WTC11 (cell line): ENCODE measurements at regions not wholly inside any gene's neighbourhood (a gene's known extent, or its start where the extent isn't known, plus 50 kb on each side); places are given as distances from the start of the nearest gene placed in this dataset.

Source experiments
- ATF2 ChIP-seq: sonication (generic); formaldehyde crosslinking; IDR thresholded peaks from 2 replicates; pipeline ENCODE4 v1.8.1; 2022; ENCODE audit warnings: low read depth, missing genetic modification reagents, borderline replicate concordance
- CDX4 ChIP-seq: fragments of 250-450 bp; sonication (Bioruptor Pico); IDR thresholded peaks from 2 replicates; pipeline ENCODE4 v1.9.0; 2021; ENCODE audit warnings: moderate library complexity, mild to moderate bottlenecking, inconsistent platforms, borderline replicate concordance
- CREB1 ChIP-seq: sonication (generic); formaldehyde crosslinking; IDR thresholded peaks from 2 replicates; pipeline ENCODE4 v1.8.0; 2023; ENCODE audit warnings: mild to moderate bottlenecking, missing genetic modification reagents
- EMX1 ChIP-seq: fragments of 250-450 bp; sonication (Bioruptor Pico); IDR thresholded peaks from 2 replicates; pipeline ENCODE4 v1.8.0; 2021; ENCODE audit warnings: mild to moderate bottlenecking
- ESRRA ChIP-seq: sonication (generic); formaldehyde crosslinking; IDR thresholded peaks from 2 replicates; pipeline ENCODE4 v1.8.1; 2022; ENCODE audit warnings: mild to moderate bottlenecking, missing genetic modification reagents, borderline replicate concordance
- FOXP4 ChIP-seq: sonication (generic); formaldehyde crosslinking; IDR thresholded peaks from 2 replicates; pipeline ENCODE4 v1.8.0; 2022; ENCODE audit warnings: mild to moderate bottlenecking, missing genetic modification reagents
- GRHL2 ChIP-seq: fragments of 250-450 bp; sonication (Bioruptor Pico); IDR thresholded peaks from 2 replicates; pipeline ENCODE4 v1.8.0; 2022; ENCODE audit warnings: mild to moderate bottlenecking, moderate library complexity; ENCODE audit not compliant: insufficient replicate concordance, severe bottlenecking
- HMGA2 ChIP-seq: fragments of 250-450 bp; sonication (Bioruptor Pico); IDR thresholded peaks from 2 replicates; pipeline ENCODE4 v1.4.0; 2021; ENCODE audit warnings: mild to moderate bottlenecking, moderate library complexity
- HMGXB4 ChIP-seq: sonication (generic); formaldehyde crosslinking; IDR thresholded peaks from 2 replicates; pipeline ENCODE4 v1.8.1; 2023; ENCODE audit warnings: mild to moderate bottlenecking, moderate library complexity, missing genetic modification reagents
- JAZF1 ChIP-seq: fragments of 250-450 bp; sonication (Bioruptor Pico); IDR thresholded peaks from 2 replicates; pipeline ENCODE4 v1.9.0; 2021; ENCODE audit warnings: moderate library complexity, mild to moderate bottlenecking, inconsistent platforms
- JUN ChIP-seq: sonication (generic); formaldehyde crosslinking; IDR thresholded peaks from 2 replicates; pipeline ENCODE4 v1.8.0; 2023; ENCODE audit warnings: mild to moderate bottlenecking, missing genetic modification reagents
- NR3C1 ChIP-seq: sonication (generic); formaldehyde crosslinking; conservative IDR thresholded peaks from 2 replicates; pipeline ENCODE4 v1.8.1; 2023; ENCODE audit warnings: low read depth, mild to moderate bottlenecking, missing genetic modification reagents
- PREB ChIP-seq: sonication (generic); formaldehyde crosslinking; IDR thresholded peaks from 2 replicates; pipeline ENCODE4 v1.8.1; 2022; ENCODE audit warnings: mild to moderate bottlenecking, missing genetic modification reagents, moderate library complexity, borderline replicate concordance
- SP1 ChIP-seq: sonication (generic); formaldehyde crosslinking; conservative IDR thresholded peaks from 2 replicates; pipeline ENCODE4 v1.8.1; 2022; ENCODE audit warnings: missing genetic modification reagents
- TEAD4 ChIP-seq: sonication (generic); formaldehyde crosslinking; IDR thresholded peaks from 2 replicates; pipeline ENCODE4 v1.8.0; 2022; ENCODE audit warnings: mild to moderate bottlenecking, missing genetic modification reagents
- TP53 ChIP-seq: sonication (generic); formaldehyde crosslinking; IDR thresholded peaks from 2 replicates; pipeline ENCODE4 v1.8.1; 2023; ENCODE audit warnings: mild to moderate bottlenecking, missing genetic modification reagents
- ZMAT4 ChIP-seq: fragments of 250-450 bp; sonication (Bioruptor Pico); IDR thresholded peaks from 2 replicates; pipeline ENCODE4 v1.9.0; 2021; ENCODE audit warnings: mild to moderate bottlenecking
- ZNF232 ChIP-seq: sonication (generic); formaldehyde crosslinking; IDR thresholded peaks from 2 replicates; pipeline ENCODE4 v1.8.0; 2022; ENCODE audit warnings: mild to moderate bottlenecking, missing genetic modification reagents
- ZNF263 ChIP-seq: sonication (generic); formaldehyde crosslinking; IDR thresholded peaks from 2 replicates; pipeline ENCODE4 v1.8.1; 2022; ENCODE audit warnings: low read depth, mild to moderate bottlenecking, moderate library complexity, missing genetic modification reagents
- ZNF416 ChIP-seq: fragments of 250-450 bp; sonication (Bioruptor Pico); IDR thresholded peaks from 2 replicates; pipeline ENCODE4 v1.9.0; 2021; ENCODE audit warnings: mild to moderate bottlenecking, inconsistent platforms
- ZNF512 ChIP-seq: sonication (generic); formaldehyde crosslinking; IDR thresholded peaks from 2 replicates; pipeline ENCODE4 v1.8.1; 2022; ENCODE audit warnings: missing genetic modification reagents, borderline replicate concordance
- ZNF532 ChIP-seq: fragments of 250-450 bp; sonication (Bioruptor Pico); IDR thresholded peaks from 2 replicates; pipeline ENCODE4 v1.9.0; 2021; ENCODE audit warnings: mild to moderate bottlenecking, borderline replicate concordance
- ZNF671 ChIP-seq: fragments of 250-450 bp; sonication (Bioruptor Pico); IDR thresholded peaks from 2 replicates; pipeline ENCODE4 v1.8.0; 2021; ENCODE audit warnings: mild to moderate bottlenecking

- TF ChIP-seq ZNF532 (CRISPR knock-in tag) (peak; percentile 65; the same call in 1 of the 2 replicates), ZNF416 (no peak), ZNF232 (CRISPR knock-in tag) (no peak), ZNF671 (CRISPR knock-in tag) (peak; percentile 41), CREB1 (CRISPR knock-in tag) (no peak), ZNF263 (CRISPR knock-in tag) (no peak), ZMAT4 (CRISPR knock-in tag) (no peak), HMGA2 (no peak), ATF2 (CRISPR knock-in tag) (no peak), CDX4 (no peak), PREB (CRISPR knock-in tag) (no peak), ZNF512 (CRISPR knock-in tag) (no peak), SP1 (CRISPR knock-in tag) (no peak), GRHL2 (CRISPR knock-in tag) (no peak), HMGXB4 (no peak), TEAD4 (CRISPR knock-in tag) (no peak), JUN (no peak), ESRRA (CRISPR knock-in tag) (no peak), EMX1 (peak; percentile 87), TP53 (CRISPR knock-in tag) (no peak), JAZF1 (no peak), FOXP4 (CRISPR knock-in tag) (no peak), NR3C1 (CRISPR knock-in tag) (no peak)
Measured at GRCh38 chr6:26199773-26200764, 112.8 kb downstream of the HFE start (continued).
